NCI-H1092 (cell line): ENCODE measurements at regions not wholly inside any gene's neighbourhood (a gene's known extent, or its start where the extent isn't known, plus 50 kb on each side); places are given as distances from the start of the nearest gene placed in this dataset.
A peak's percentile ranks its signal among the peaks of the same experiment; 100 is the strongest.

Source experiments
- DNase-seq: peaks from one replicate; lab custom pipeline; 2025; lab: John Stamatoyannopoulos, UW

GRCh38 chr10:4581929-4582328, 244.1 kb upstream of the AKR1E2 start:
- DNase-seq: no peak

DNA sequence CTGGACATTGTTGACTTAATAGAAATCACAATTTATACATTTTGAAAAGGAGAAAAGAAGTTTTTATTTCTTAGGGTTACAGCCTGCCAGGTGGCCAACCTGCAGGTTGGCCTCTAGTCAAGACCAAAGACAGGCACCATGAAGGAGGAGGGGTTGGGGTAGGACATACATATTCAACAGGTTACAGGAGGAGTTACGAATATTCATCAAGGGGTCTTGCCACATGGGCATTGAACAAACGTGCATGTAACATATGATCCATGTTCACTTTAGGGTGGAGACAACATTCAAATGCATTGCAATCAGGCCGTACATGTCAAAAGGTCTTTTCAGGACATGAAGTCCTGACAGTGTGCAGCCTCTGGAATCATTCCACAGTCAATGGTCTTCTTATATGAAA, 246.2 kb upstream of the AKR1E2 start:
- DNase-seq: no peak

DNA sequence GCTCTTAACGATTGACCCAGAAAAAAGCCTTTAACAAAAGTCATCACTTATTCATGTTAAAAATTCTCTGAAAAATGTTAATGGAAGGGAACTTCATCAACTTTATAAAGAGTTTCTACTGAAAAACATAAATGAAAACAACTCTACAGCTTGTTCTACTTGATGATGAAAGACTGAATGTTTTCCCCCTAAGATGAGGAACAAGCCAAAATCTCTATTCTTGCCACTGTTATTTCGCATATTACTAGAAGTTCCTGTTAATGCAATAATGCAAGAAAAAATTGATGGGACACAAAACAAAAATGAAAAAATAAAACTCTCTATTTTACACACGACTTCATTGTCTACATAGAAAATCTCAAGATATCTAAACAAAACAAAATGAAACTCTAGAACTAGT, 249.8 kb upstream of the AKR1E2 start:
- DNase-seq: no peak

- DNase-seq: no peak
These were observed 256.9 kb upstream of the AKR1E2 start for GRCh38 chr10:4569151-4569550.

DNA sequence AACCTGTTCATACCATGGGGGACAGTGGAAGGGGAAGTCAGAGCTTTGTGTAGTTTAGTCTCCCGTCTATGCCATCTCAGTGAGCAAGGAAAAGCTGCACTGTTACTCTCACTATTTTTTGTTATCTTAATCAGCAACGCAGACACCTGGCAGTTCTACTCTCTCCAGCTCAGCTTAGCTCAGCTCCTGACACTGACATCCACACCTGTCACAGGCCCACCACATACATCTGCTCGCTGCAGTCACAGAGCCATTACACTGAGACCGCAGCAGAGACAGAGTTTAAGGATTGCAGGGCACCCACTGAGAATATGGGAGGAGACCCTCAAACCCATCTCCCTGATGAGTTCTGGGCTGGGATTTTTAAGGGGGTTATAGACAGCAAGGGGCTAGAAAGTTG, 257.3 kb upstream of the AKR1E2 start:
- DNase-seq: no peak

DNA sequence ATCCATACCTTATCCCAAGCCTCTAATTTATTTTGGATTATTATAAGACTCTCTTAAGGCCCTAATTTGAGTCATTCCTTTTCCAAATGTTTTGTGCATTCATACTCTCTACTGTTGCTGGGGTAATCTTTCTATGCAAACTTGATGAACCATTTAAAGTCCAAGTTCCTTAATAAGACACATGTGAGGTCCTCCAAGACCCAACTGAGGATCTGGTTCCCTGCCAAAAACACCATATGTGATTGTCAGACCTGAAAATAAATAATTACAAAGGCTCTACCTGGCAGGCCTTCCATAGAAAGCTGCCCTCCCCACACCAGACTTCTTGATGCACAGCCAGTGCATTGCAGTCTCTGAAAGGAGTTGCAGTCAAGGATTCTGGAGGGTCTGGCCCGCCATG, 257.9 kb upstream of the AKR1E2 start:
- DNase-seq: no peak

DNA sequence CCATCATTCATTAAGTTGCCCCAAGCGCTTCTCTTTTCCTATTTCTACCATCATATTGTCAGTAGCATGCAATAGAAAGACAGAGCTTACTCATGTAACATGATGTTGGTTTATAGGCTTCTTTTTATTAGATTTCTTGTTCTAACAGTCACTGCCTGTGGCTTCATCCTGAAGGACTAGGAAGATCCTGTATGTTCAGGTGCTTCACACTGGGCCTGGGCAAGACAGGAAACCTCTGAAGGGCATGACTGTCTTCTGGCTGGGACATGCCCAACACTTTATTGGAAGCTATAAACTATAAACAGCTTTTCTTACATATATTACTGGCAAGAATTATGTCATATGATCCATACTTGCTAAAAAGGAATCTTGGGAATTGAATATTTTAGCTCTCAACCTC, 258.4 kb upstream of the AKR1E2 start:
- no peak for DNase-seq

DNA sequence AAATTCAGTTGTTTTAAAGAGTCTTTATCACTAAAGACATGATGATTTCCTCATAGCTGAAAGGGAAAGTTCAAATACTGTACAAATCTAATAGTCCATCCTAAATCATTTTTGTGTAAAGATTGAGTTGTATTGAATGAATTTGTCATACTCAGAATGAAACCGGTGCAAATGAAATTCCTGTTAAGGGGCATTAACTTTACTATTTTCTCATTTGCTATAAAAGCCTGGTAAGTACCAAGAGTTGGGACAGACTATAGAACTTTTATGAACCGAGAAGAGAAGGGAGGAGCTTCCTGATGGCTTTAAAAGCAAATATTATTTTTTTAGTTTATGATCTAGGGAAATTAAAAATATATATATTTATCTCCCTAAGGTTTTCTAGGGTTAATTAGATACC, 260.0 kb upstream of the AKR1E2 start:
- no peak for DNase-seq

GRCh38 chr10:4561296-4561695, 264.7 kb upstream of the AKR1E2 start:
- peak; percentile 7 for DNase-seq

DNA sequence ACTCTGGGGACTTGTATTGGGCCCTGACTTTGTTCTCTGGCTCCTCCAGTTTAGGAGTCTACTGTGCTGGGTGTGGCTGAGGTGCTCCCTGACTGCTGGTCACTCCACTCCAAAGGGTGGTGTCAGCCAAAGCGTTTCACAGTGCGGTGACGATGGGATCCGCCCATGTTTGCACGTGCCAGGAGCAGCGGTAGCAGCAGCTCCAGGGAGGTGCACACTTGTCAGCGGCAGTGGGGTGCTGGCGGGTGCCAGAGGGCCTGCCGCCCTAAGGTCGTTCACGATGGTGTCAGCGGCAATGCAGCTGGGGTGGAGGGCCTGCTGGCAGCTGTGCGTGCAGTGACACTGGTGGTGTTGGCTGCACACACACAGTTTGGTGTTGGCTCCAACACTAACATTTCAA, 268.5 kb upstream of the AKR1E2 start:
- DNase-seq: no peak

GRCh38 chr10:4556527-4556926, 269.5 kb upstream of the AKR1E2 start:
- DNase-seq: no peak

DNA sequence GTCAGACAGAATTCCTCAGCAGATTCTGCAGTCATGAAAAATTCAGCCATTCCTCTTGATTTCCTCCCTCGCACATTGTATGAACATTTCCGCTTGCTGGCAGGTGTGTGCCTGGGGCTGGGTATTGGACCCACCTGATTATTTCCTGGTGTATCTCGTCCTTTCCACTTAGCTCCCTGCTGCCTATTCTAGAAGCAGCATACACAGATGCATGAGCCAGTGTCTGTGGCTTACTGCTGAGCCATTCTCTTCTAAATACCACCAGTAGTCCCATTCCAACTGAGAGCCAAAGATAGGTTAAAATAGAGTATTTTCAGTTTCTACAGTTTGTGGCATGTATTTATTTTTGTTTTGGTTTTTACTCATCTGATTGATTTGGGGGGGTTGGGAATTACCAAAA, 270.1 kb upstream of the AKR1E2 start:
- no peak for DNase-seq

DNA sequence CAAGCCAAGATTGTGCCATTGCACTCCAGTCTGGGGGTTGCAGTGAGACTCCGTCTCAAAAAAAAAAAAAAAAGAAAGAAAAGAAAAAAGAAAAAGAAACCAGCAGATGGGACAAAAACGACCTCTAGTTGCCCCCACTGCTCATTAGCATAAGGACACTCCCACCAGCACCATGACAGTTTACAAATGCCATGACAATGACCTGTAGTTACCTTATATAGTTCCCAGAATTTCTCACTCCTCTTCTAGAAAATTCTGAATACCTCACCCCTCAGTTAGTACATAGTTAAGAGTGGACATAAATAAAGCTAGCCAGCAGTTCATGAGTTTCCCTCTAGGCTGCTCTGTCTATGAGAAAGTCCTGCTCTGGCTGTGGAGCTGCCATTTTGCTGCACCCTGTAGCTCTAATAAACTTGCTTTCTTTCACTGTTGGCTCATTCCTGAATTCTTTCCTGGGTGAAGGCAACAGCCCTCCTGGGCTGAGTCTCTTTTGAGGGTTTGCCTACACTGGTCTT, 276.8 kb upstream of the AKR1E2 start:
- DNase-seq: no peak

DNA sequence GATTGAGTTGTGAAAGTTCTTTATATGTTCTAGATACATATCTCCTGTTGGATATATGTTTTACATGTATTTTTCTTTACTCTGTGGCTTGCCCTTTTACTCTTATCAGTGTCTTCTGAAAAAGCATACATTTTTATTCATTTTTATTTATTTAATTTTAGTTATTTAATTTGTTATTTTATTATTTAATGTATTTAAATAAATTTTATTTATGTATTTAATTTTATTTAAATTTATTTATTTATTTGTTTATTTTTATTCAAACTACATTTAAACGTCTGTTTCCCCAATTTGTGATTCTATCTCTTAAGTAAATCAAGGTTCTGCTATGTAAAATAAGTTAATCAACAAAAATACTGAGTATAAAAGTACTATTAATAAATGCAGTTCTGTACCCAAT, 279.1 kb upstream of the AKR1E2 start:
- no peak for DNase-seq

- no peak for DNase-seq
These were observed 279.5 kb upstream of the AKR1E2 start for GRCh38 chr10:4546500-4546899.

DNA sequence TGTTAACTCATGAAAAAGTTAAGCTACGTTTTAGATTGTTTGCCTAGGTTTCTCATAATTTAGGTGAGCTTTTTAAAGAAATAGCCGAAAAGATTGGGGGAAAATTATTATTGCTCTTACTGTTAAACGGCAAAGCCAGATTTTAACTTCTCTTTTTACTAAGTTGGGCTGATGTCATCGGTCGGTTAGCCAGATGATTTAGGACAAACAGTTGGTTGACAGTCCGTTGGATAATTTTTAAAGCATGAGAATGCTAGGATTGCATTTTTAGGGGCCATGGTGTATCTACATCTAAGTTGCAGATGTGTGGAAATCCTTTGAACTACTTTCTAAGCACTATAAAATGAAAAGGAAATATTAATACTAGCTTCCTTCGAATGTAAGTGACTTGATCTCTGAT, 280.9 kb upstream of the AKR1E2 start:
- DNase-seq: no peak

DNA sequence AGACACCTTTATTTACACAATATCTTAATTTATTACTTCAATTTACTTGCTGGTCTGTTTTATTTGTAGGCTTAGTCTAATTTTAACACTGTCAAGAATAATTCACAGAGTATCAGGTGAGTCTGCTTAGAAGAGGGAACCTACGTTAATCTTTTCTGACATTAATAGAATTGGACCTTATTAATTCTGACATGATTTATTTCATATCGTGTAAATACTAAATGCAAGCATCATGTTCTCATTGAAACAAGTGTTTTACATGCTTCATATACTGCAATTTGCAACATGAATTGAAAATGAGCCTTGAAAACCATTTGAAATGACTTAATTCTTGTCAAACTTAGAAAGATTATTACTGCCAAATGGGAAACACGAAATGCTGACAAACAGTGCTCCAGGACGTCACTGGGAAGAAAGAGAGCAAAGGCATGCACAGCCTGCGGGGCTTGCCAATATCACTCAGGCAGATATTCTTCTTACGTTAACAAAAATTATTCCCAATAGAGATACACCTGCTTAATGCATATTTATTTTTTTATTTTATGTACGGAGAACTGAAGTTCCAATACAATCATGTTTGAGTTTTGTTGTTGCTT, 282.0 kb upstream of the AKR1E2 start:
- DNase-seq: no peak

DNA sequence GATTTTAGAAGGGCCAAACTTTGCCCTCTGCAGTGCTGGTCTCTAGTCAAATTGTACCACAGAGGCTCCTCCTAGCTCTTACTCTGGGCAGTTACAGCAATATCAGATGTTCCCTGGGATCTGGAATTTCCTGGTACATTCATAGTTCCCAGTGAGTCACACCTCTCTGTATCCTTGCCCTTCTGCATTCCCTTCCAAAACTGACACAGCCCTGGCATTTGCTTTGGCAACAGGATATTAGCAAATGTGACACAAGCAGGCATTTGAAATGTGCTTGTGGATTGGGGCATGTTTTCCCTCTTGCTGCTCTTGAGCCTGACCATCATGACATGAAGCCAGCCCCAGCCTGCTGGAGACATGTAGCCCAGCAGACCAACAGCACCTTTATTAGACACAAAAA, 284.7 kb upstream of the AKR1E2 start:
- DNase-seq: no peak

DNA sequence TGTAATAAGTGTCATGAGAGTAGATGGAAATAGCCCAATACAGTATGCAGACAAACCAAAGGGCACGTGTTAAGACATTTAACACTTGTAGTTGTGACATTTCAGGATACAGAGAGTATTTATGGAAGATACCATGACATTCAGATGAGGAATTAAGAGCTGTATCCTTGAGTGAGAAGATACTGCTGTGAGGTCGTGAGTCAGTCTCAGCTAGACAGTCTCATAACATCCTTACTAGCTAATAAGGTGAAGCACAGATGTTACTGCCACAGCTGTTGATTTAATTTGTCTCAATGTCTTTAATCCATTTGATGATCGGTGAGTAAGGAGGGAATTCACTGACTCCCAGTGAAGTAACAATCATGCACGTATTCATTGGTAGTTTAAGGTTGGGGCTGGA, 288.0 kb upstream of the AKR1E2 start:
- DNase-seq: no peak

DNA sequence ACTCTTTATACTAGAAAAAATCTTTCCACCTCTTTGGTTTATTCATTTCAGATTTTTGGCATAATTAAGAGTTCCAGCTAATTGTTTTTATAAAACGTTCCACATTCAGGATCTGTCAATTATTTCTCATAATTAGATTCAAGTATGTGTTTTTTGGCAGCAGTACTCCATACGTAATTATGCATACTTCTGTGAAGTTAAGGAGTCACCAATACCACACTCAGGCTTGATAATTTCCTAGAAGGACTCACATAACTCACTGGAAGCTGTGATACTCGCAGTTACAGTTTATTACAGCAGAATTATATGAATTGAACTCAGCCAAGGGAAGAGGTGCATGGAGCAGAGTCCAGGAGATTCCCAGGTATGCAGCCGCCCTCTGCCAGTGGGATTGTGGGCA, 290.5 kb upstream of the AKR1E2 start:
- no peak for DNase-seq

GRCh38 chr10:4533621-4534020, 292.4 kb upstream of the AKR1E2 start:
- no peak for DNase-seq

DNA sequence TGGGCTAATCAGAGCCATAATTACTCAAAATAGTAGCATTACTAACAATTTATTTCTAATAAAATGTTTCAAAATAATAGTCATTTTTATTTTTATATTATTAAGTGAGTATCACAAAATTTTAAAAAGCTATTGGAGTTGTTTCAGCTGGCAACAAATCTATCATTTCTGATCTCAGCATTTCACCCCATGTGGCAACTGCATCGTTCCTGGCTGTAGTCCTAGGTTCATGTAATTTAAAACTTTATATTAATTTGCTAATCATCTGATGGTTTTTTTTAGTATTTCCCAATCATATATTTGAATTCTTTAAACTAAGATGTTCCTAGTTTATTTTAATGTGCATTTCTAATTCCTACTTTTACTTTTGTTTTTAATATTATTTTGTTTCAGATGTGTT, 293.0 kb upstream of the AKR1E2 start:
- no peak for DNase-seq

DNA sequence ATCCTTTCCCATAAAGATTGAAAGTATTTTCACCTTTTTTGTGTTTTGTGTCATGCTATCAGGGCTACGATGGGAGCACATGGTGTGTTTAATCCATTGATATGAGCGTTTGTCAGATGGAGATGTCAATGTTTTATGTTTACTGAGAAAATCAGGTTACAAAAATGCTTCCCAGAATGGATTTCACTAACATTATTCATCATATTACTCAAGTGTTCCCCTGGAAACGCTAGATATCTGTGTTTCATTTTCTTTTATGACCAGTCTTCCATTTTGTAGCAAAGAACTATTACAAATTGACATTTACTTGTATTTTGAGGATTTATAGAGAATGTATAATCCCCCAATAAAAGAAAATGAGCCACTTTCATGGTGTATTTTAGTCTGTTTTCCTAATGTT, 293.5 kb upstream of the AKR1E2 start:
- DNase-seq: no peak

DNA sequence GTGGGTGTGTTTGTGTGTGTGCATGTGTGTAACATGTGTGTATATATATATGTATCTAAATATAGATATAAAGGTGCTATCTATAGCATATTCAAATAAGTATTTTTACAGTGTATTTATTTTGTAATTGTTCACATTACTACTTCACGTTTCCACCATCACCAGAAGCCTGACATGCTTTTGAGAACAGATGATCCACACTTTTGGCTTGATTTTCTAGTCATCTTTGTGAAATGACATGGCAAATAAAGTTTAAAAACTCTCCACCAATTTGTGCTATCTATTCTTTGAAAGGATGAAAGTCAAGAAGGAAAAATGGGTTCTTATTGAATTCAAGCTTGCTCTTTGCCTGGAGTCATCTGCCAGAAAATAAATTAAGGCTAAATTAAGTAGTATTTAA, 294.0 kb upstream of the AKR1E2 start:
- no peak for DNase-seq

- no peak for DNase-seq
These were observed 296.7 kb upstream of the AKR1E2 start for GRCh38 chr10:4529266-4529665.
